ENCODE measurements at regions not wholly inside any gene's neighbourhood (a gene's known extent, or its start where the extent isn't known, plus 50 kb on each side); places are given as distances from the start of the nearest gene placed in this dataset.
"Not testable (repeated sequence)": the region's sequence is repeated elsewhere in the genome, so short reads cannot be mapped to it uniquely, and the experiment has no call there.

DNA sequence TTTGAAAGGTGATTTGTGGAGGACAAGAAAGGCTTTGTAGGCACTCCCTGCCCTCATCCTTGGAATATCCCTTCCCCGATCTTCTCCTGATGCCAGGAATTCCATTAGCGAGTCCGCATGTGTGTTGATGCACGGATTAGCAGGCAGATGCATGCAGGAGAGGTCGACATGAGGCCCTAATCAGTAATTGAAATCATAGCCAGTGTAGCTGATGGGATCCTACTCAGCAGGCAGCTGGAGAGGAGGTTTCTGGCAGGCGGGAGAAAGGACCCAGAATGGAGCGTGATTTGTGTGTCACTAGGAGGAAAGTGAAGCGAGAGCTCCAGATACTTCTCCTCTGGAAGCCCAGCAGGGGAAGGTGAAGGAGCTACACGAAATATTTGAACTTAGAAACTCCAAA lies 196.3 kb upstream of the CDH11 start:
- Mint-ChIP-seq H3K9me3 (peaks cover 0 to 15% (median 3%) of the 10 kb centered on the region in 6 donors), H3K4me3 (no peak overlapping the region), H3K27ac (no peak overlapping the region), H3K4me1 (no peaks in the 10 kb centered on the region), H3K36me3 (no peaks in the 10 kb centered on the region), H3K27me3 (ENCODE audit: low read depth in 3 of 3) (peaks cover 0 to 2% (median 0%) of the 10 kb centered on the region in 3 donors)
- DNase-seq: no peak

DNA sequence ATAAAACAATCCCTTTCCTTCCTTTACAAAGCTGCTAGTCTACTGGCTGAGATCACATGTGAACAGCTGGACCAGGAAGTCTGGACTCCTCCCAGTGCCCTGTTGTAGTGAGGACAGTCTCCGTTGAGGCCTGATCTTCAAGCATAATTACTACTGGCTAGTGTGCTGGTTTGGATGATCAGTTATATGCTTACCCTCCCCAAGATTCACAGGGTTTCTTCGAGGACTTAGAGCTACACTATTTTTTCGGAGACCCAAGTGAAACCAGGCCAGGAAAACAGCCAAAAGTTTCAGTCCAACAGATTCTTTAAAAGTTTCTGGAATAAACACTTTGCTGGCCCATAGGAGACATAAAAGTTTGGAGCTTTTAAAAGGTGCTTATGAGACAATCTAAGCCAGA lies 194.9 kb upstream of the CDH11 start:
- no peaks in the 10 kb centered on the region for H3K36me3 Mint-ChIP-seq
- H3K4me3 Mint-ChIP-seq: no peak overlapping the region
- H3K27me3 Mint-ChIP-seq (ENCODE audit: low read depth in 3 of 3): peaks cover 0 to 2% (median 0%) of the 10 kb centered on the region in 3 donors
- H3K9me3 Mint-ChIP-seq: peaks cover 0 to 19% (median 3%) of the 10 kb centered on the region in 6 donors
- H3K27ac Mint-ChIP-seq: no peak overlapping the region
- DNase-seq: no peak
- H3K4me1 Mint-ChIP-seq: no peaks in the 10 kb centered on the region

DNA sequence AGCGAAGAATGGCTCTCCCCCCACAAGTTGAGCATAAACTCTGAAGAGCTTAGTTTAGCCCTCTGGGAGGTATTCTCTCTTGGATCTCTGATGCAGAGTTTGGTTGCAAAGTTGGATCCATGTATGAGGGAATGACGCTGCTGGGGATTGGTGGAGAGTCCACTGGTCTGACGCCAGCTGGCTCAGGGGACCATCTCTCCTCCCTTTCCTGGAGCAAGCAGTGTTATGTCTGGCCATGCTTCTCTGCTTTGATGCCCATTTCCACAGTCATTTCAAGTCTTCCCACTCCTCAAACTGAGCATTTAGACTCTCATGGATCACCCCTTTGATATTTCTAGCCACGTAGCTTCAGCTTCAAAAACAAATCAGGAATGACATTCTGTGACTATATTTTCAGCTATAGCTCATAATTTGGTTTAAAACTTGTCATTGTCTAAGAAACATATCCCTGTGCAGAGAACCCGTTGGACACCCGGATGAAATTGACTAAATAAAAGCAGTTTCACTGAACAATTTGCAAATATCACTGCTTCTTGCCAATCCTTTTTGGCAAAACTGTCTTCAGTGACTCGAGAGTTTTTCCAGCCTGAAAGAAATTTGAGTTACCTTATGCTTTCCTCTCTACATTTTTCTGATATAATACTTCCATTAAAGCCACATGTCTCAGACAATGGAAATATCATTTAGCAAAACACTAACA lies 193.4 kb upstream of the CDH11 start:
- H3K27me3 Mint-ChIP-seq (ENCODE audit: low read depth in 3 of 3): peaks cover 0 to 4% (median 0%) of the 10 kb centered on the region in 3 donors
- no peaks in the 10 kb centered on the region for H3K36me3 Mint-ChIP-seq
- H3K9me3 Mint-ChIP-seq: peaks cover 0 to 19% (median 4%) of the 10 kb centered on the region in 6 donors
- H3K4me3 Mint-ChIP-seq: no peak overlapping the region
- DNase-seq: no peak
- H3K27ac Mint-ChIP-seq: no peak overlapping the region
- no peaks in the 10 kb centered on the region for H3K4me1 Mint-ChIP-seq

DNA sequence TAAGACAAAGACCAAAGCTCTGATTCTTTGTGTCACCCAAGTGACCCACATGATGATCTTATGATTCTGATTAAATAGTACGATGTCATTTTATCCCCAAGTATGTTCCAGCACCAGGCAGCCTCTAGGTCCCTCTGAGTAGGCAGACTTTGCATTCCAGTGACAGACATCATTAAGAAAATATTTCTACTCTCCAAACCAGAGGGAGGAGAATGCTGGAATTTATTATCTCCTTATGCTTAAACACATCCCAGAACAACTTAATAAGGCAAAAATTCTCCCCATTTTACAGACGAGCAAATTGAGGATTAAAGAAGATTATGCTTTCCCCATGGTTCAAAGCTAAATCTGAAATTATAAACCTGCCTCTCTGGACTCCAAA lies 192.8 kb upstream of the CDH11 start:
- Mint-ChIP-seq H3K4me3 (no peak overlapping the region), H3K4me1 (no peaks in the 10 kb centered on the region), H3K27me3 (ENCODE audit: low read depth in 3 of 3) (peaks cover 0 to 4% (median 0%) of the 10 kb centered on the region in 3 donors), H3K9me3 (peaks cover 0 to 19% (median 4%) of the 10 kb centered on the region in 6 donors), H3K27ac (no peak overlapping the region), H3K36me3 (no peaks in the 10 kb centered on the region)
- DNase-seq: no peak

DNA sequence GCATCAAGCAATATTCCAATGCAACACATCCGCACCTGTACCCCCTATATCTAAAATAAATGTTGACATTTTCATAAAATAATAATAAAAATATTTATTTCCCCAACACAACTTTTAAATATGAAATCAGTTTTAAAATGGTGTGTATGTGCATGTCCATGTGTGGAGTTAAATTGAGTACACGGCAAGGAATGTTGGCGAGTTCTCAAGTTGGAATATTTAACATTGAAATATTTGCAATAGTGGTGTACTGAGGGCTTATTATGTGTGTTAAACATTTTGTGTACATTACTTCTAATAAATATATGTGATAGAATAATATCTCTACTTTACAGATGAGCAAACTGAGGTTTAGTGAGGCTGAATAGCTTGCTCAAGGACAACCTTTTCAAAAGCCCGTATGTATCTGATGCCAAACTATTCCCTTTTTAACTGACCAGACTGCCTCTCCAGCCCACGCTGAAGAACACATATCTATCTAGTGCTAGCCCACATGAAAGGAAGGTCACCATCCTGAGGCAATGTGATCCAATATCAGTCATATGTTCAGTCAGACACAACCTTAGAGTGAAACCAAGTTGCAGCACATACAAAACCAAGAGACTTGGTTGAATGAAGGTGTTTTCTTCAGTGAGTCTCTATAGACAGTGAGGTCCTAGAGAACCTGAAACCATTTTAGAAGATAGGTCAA lies 192.2 kb upstream of the CDH11 start:
- Mint-ChIP-seq H3K27ac (no peak overlapping the region), H3K27me3 (ENCODE audit: low read depth in 3 of 3) (peaks cover 0 to 4% (median 0%) of the 10 kb centered on the region in 3 donors), H3K9me3 (peaks cover 0 to 19% (median 4%) of the 10 kb centered on the region in 6 donors), H3K36me3 (no peaks in the 10 kb centered on the region), H3K4me3 (no peak overlapping the region), H3K4me1 (no peaks in the 10 kb centered on the region)
- no peak for DNase-seq

DNA sequence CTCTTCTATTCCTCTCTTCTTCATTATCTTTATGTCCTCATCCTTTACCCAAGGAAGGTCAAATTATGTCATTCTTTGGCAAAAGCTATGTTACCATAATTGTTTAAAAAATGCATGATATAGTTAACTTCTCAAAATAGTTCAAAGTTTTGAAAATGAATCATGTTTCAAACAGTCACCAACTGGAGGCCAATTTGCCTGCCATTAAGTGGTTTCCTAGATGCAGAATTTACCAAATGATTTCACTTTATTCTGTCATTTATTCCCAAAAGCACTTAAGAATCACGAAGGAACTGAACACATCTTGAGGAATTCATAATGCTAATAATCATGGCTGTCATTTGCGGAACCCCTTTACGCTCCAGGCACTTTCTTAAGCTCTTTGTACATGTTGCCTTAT lies 190.9 kb upstream of the CDH11 start:
- Mint-ChIP-seq H3K4me1 (no peaks in the 10 kb centered on the region), H3K9me3 (peaks cover 0 to 24% (median 4%) of the 10 kb centered on the region in 6 donors), H3K4me3 (no peak overlapping the region), H3K36me3 (no peaks in the 10 kb centered on the region), H3K27me3 (ENCODE audit: low read depth in 3 of 3) (peaks cover 0 to 4% (median 0%) of the 10 kb centered on the region in 3 donors), H3K27ac (no peak overlapping the region)
- DNase-seq: no peak

DNA sequence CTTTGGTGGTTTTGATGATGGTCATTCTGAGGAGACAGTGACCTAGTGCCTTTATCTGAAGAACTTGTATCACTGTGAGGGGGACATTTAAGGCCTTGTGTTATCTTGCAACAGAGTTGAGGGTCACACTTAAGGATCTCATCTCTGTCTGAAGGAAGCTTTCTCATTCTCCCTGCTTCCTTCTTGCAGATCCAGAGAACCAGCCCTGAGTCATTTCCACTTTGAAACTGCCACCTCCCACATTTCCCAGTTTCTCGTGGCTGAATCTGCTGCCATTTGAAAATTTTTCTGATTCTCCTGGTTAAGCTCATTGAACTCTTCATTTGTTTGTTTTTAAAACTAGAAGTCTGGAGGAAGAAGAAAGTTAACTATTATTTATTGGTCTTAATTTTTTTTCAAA lies 190.2 kb upstream of the CDH11 start:
- DNase-seq: no peak
- H3K27ac Mint-ChIP-seq: no peak overlapping the region
- peaks cover 0 to 24% (median 4%) of the 10 kb centered on the region in 6 donors for H3K9me3 Mint-ChIP-seq
- no peaks in the 10 kb centered on the region for H3K36me3 Mint-ChIP-seq
- no peak overlapping the region for H3K4me3 Mint-ChIP-seq
- peaks cover 0 to 4% (median 0%) of the 10 kb centered on the region in 3 donors for H3K27me3 Mint-ChIP-seq (ENCODE audit: low read depth in 3 of 3)
- H3K4me1 Mint-ChIP-seq: no peaks in the 10 kb centered on the region

DNA sequence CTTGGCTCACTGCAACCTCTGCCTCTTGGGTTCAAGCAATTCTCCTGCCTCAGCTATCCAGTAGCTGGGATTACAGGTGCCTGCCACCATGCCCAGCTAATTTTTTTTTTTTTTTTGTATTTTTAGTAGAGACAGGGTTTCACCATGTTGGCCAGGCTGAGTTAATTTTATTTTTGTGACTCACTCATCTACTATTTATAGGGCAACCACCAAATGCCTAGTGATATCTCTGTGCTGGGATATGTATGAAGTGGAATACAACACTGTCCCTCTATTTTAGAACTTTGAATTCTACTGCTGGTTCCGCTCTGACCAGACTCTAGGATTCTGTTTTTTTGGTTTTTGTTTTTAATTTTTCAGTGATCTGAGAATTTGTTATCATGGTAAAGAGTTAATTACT lies 188.6 kb upstream of the CDH11 start:
- not testable (repeated sequence) for H3K4me1 Mint-ChIP-seq; H3K36me3 Mint-ChIP-seq; H3K27ac Mint-ChIP-seq; H3K27me3 Mint-ChIP-seq (ENCODE audit: low read depth in 3 of 3); DNase-seq; H3K4me3 Mint-ChIP-seq
- peaks cover 0 to 23% (median 2%) of the 10 kb centered on the region in 6 donors for H3K9me3 Mint-ChIP-seq

DNA sequence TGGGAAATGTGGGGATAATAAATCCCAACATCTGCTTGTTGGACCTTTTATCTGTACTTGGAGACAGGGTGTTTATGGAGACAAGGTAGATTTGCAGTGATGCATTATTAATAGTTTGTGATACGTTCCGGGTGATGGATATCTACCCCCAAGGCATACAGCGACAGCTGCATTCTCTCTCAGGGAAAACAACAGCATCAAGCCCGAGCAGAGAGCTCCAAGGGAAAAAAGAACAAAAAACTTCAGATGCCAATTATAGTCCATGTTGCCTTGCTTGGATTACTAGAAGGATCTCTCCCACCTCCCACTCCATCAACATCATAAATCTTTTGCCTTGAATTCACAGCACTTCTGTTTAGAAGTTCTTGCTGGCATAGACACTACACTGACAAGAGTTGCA lies 187.5 kb upstream of the CDH11 start:
- H3K27me3 Mint-ChIP-seq (ENCODE audit: low read depth in 3 of 3): peaks cover 0 to 2% (median 0%) of the 10 kb centered on the region in 3 donors
- no peak overlapping the region for H3K27ac Mint-ChIP-seq
- peaks cover 0 to 12% (median 2%) of the 10 kb centered on the region in 6 donors for H3K9me3 Mint-ChIP-seq
- no peaks in the 10 kb centered on the region for H3K36me3 Mint-ChIP-seq
- DNase-seq: no peak
- H3K4me3 Mint-ChIP-seq: no peak overlapping the region
- H3K4me1 Mint-ChIP-seq: no peaks in the 10 kb centered on the region

DNA sequence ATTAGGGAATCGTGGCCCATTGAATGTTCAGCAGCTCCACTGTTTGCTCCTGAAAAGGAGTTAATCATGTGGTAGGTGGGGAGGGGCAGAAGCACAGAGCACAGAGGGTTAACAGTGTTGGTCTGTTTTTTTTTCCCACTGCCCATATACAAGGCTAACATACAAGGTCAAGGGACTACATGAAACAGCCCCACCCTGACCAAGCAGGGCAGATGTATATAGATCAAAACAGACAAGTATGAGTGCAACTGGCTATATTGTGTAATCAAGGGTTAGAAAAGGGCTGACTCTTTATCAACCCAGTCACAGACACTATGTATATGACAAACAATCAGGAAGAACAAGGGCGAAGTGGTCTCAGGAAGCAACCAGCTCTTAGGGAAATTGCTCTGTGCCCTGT lies 186.6 kb upstream of the CDH11 start:
- Mint-ChIP-seq H3K36me3 (no peaks in the 10 kb centered on the region), H3K4me1 (no peaks in the 10 kb centered on the region), H3K27me3 (ENCODE audit: low read depth in 3 of 3) (peaks cover 0 to 2% (median 0%) of the 10 kb centered on the region in 3 donors), H3K27ac (no peak overlapping the region), H3K9me3 (peaks cover 0 to 9% (median 2%) of the 10 kb centered on the region in 6 donors), H3K4me3 (no peak overlapping the region)
- DNase-seq: no peak

DNA sequence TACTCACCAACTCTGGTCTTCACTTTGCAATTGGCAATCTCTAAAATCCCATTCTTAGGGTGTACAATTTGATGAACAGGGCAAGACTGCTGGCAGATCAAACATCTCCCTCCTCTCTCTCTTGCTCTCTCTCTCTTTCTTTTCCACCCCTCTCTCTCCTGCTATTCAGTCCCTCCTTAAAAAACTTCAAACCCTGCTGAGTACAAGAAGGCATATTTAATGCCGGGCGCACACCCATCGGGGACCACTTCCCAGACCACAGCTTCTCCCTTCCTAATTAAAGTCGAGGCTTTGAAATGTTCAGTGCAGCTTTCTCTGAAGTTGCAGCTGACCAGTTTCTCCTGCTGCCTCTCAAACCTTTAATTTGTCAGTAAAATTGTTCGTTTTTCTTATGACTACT lies 185.4 kb upstream of the CDH11 start:
- Mint-ChIP-seq H3K4me1 (no peaks in the 10 kb centered on the region), H3K36me3 (no peaks in the 10 kb centered on the region), H3K9me3 (peaks cover 0 to 13% (median 2%) of the 10 kb centered on the region in 6 donors), H3K27ac (no peak overlapping the region), H3K27me3 (ENCODE audit: low read depth in 3 of 3) (peaks cover 0 to 2% (median 0%) of the 10 kb centered on the region in 3 donors), H3K4me3 (no peak overlapping the region)
- DNase-seq: no peak

DNA sequence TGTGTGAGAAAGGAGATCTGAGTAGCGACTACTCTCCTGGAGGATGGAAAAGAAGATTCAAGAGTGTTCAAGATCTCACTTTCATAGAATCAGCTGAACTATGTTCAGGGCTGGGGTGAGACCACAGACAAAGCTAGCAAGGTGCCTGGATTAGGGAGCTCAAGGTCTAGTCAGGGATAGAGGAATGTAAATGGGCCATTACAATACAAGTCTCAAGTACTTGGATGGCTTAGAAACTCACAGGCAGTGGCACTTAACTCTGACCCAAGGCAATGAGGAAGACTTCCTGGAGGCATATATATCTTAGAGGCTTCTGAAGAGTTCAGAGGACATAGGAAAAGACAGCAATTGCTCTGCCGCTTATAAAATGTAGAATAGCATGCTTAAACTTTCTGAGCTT lies 184.9 kb upstream of the CDH11 start:
- Mint-ChIP-seq H3K9me3 (peaks cover 0 to 10% (median 2%) of the 10 kb centered on the region in 6 donors), H3K36me3 (no peaks in the 10 kb centered on the region), H3K4me1 (no peaks in the 10 kb centered on the region), H3K4me3 (no peak overlapping the region), H3K27me3 (ENCODE audit: low read depth in 3 of 3) (peaks cover 0 to 2% (median 0%) of the 10 kb centered on the region in 3 donors), H3K27ac (no peak overlapping the region)
- DNase-seq: no peak

DNA sequence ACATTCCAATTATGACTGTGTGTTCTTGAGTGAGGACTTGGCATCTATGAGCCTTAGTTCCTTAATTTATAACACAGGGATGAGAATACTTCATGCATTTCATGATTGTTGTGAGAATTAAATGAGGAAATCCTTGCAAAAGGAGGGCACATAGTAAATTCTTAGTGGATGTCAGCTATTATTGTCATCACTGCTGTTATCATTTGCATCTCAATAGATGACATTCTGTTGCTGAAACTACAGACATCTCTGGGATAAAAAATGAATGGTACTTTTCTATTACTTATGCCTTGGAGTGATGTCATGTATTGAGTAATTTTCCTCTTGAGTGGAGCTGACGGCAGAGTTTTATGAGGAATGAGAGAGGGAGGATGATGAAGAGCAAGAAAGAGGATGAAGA lies 184.4 kb upstream of the CDH11 start:
- no peak overlapping the region for H3K27ac Mint-ChIP-seq
- H3K4me1 Mint-ChIP-seq: no peaks in the 10 kb centered on the region
- H3K4me3 Mint-ChIP-seq: no peak overlapping the region
- peaks cover 0 to 2% (median 0%) of the 10 kb centered on the region in 3 donors for H3K27me3 Mint-ChIP-seq (ENCODE audit: low read depth in 3 of 3)
- peaks cover 0 to 10% (median 2%) of the 10 kb centered on the region in 6 donors for H3K9me3 Mint-ChIP-seq
- no peak for DNase-seq
- no peaks in the 10 kb centered on the region for H3K36me3 Mint-ChIP-seq

DNA sequence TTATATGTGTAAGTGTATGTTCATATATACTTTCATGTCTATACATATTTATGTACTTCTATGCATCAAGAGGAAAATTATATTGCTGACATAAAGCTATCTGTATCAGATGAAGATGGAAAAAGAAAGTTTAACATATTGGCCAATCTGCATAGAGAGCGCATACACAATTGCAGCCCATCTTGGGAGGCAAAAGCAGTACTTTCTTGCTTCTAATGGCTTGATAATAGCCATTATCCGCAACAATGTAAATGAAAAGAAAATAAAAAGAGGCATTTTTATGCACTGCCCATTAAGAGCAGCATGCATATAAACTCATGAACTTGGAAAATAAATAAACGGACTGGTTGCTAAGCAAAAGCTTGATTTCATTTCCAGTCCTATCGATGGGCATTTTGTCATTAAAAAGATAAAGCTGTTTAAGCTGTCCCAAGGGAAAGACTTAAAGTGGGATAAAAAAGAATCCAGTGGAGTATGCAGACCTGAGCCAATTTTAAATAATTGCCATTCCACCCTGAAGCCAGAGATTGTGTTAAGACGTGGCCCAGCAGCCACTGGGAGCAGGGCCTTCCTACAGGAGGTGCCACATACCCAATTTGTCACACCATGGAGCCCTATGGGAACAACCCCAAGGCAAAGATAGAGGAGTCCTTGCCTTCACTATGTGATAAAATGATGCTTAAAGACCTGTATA lies 183.6 kb upstream of the CDH11 start:
- no peaks in the 10 kb centered on the region for H3K27me3 Mint-ChIP-seq (ENCODE audit: low read depth in 3 of 3)
- no peak overlapping the region for H3K4me3 Mint-ChIP-seq
- peaks cover 0 to 10% (median under 1%) of the 10 kb centered on the region in 6 donors for H3K9me3 Mint-ChIP-seq
- no peak overlapping the region for H3K27ac Mint-ChIP-seq
- H3K4me1 Mint-ChIP-seq: no peaks in the 10 kb centered on the region
- no peaks in the 10 kb centered on the region for H3K36me3 Mint-ChIP-seq
- no peak for DNase-seq
